IPS-NIHi11 (cell line): ENCODE measurements at regions not wholly inside any gene's neighbourhood (a gene's known extent, or its start where the extent isn't known, plus 50 kb on each side); places are given as distances from the start of the nearest gene placed in this dataset.

Experiments
- DNase-seq: peaks from one replicate; pipeline ENCODE4 v3.0.0; 2012; ENCODE audit warnings: mixed read lengths, low spot score

- no peak for DNase-seq
These were observed 61.5 kb upstream of the AMOT start for GRCh38 chrX:112901869-112902725.

- no peak for DNase-seq
These were observed 55.4 kb upstream of the AMOT start for GRCh38 chrX:112896051-112896450.
